Fibroblast of pulmonary artery (primary cell): ENCODE measurements at regions not wholly inside any gene's neighbourhood (a gene's known extent, or its start where the extent isn't known, plus 50 kb on each side); places are given as distances from the start of the nearest gene placed in this dataset.
A peak's percentile ranks its signal among the peaks of the same experiment; 100 is the strongest.

ENCODE experiments used
- DNase-seq: peaks from one replicate; pipeline ENCODE4 v3.0.0-alpha.2; 2010; ENCODE audit warnings: low read depth
- H3K4me3 ChIP-seq: replicated peaks from 2 replicates; pipeline ENCODE4 v1.5.1; 2011; ENCODE audit warnings: low read depth, mild to moderate bottlenecking, control low read depth, low read length, moderate library complexity
- TF ChIP-seq, protein P1 (sequence below): IDR thresholded peaks from 2 replicates; pipeline ENCODE4 v1.5.1; 2011; ENCODE audit warnings: mild to moderate bottlenecking, control low read depth, low read length, inconsistent platforms; ENCODE audit errors: missing control alignments

GRCh38 chr10:78849115-78849514 lies 219.7 kb upstream of the ZMIZ1 start:
- no peak for DNase-seq
- no peak overlapping the region for H3K4me3 ChIP-seq
- TF ChIP-seq, protein P1, sequence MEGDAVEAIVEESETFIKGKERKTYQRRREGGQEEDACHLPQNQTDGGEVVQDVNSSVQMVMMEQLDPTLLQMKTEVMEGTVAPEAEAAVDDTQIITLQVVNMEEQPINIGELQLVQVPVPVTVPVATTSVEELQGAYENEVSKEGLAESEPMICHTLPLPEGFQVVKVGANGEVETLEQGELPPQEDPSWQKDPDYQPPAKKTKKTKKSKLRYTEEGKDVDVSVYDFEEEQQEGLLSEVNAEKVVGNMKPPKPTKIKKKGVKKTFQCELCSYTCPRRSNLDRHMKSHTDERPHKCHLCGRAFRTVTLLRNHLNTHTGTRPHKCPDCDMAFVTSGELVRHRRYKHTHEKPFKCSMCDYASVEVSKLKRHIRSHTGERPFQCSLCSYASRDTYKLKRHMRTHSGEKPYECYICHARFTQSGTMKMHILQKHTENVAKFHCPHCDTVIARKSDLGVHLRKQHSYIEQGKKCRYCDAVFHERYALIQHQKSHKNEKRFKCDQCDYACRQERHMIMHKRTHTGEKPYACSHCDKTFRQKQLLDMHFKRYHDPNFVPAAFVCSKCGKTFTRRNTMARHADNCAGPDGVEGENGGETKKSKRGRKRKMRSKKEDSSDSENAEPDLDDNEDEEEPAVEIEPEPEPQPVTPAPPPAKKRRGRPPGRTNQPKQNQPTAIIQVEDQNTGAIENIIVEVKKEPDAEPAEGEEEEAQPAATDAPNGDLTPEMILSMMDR: no peak

DNA sequence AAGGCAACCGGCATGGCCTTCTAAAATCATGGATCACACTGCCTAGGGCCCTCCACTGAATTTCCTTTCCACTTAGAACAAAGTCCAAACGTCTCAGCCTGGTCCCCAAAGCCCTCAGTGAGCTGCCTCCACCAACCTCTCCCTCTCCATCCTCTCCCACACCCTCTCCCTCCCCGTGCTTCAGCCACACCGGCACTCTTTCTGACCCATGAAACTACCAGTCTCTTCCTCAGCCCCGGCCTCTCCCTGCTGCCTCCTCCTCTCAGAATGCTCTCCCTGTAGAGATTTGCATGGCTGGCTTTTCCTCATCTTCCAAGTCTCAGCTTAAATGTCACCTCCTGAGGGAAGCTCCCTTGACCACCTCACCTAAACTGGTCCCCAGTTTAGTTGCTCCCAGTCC lies 219.0 kb upstream of the ZMIZ1 start:
- TF ChIP-seq, protein P1: no peak
- no peak for DNase-seq
- H3K4me3 ChIP-seq: no peak overlapping the region

- no peak overlapping the region for H3K4me3 ChIP-seq
- DNase-seq: no peak
- TF ChIP-seq, protein P1: no peak
These were observed 217.9 kb upstream of the ZMIZ1 start for GRCh38 chr10:78850644-78851435.

DNA sequence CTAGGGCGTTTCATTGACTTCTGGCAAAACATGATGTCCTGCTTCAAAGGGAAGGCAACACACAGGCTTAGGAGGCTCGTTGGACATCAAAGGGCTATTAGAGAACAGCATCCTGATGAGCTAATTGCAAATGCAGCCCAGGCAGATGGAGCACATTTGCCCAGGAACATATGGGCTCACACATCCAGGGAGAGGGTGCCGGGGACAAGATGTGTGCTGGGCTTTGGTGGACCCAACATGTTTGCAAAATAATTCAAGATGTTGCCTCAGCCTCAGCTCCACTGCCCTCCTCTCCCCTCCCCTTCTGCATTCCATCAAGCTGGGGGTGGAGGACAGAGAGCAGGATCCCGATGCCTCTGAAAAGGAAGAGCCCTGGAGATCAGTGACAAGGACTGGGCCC lies 217.1 kb upstream of the ZMIZ1 start:
- H3K4me3 ChIP-seq: no peak overlapping the region
- DNase-seq: no peak
- TF ChIP-seq, protein P1: no peak

GRCh38 chr10:78852466-78853240 lies 216.1 kb upstream of the ZMIZ1 start:
- no peak overlapping the region for H3K4me3 ChIP-seq
- TF ChIP-seq, protein P1: peak; percentile 36
- DNase-seq: peak; percentile 36

- DNase-seq: no peak
- TF ChIP-seq, protein P1: no peak
- no peak overlapping the region for H3K4me3 ChIP-seq
These were observed 214.9 kb upstream of the ZMIZ1 start for GRCh38 chr10:78853864-78854263.

GRCh38 chr10:78856421-78856820 lies 212.3 kb upstream of the ZMIZ1 start:
- H3K4me3 ChIP-seq: no peak overlapping the region

More at GRCh38 chr10:78856421-78856820, 212.3 kb upstream of the ZMIZ1 start:
- DNase-seq: peak; percentile 18
- TF ChIP-seq, protein P1: no peak
